UCSD-AML1 (cell line): ENCODE measurements at regions not wholly inside any gene's neighbourhood (a gene's known extent, or its start where the extent isn't known, plus 50 kb on each side); places are given as distances from the start of the nearest gene placed in this dataset.

Experiments
- DNase-seq: peaks from one replicate; lab custom pipeline; 2025; ENCODE audit not compliant: unreplicated experiment; lab: John Stamatoyannopoulos, UW

- DNase-seq: no peak
These were observed 163.6 kb downstream of the BRMS1L start for GRCh38 chr14:35989736-35990135.

DNA sequence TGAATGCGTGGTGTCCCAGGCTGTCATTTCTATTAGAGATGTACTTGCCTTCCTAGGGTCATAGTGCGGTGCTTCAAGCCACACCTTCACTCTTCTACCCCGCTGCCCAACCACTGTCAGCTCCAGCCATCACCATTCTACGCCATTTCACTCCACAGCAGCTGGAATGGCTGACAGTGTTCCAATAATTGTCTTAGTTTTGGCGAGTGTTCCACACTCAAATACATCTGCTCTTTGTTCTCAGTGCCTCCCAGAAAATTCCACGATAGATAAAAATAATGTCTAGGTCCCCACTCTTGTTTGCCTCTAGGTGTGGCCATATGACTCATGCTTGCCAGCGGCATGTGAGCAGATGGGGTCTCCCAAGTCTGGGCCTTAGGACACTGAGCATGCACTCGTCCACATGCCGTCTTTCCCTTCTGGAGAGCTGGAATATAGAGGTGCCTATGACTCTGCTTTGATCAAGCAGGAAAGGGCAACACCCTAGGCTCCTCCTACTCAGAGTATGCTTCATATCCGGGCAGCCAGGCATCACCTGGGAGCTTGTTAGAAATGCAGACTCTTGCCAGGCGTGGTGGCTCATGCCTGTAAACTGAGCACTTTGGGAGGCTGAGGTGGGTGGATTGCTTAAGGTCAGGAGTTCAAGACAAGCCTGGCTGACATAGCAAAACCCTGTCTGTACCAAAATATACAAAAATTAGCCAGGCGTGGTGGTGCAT, 163.0 kb downstream of the BRMS1L start:
- no peak for DNase-seq

DNA sequence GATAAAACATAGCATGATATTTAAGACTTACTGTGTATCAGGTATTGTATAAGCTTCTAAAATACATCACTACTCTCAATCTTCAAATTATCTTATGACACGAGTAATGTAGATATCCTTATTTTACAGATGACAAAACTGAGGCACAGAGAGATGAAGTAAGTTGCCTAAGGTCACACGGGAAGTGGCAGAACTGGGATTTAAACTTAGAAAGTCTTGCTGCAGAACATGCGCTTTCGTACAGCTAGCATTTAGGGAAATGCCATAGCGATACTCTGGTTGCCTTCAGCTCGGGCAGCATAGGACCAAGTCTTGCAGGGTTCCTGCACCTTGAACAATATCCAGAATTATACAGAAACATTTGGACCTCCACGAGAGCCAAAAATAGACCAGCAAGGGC, 162.4 kb downstream of the BRMS1L start:
- no peak for DNase-seq

- DNase-seq: no peak
These were observed 161.6 kb downstream of the BRMS1L start for GRCh38 chr14:35987731-35988130.

- DNase-seq: no peak
These were observed 160.1 kb downstream of the BRMS1L start for GRCh38 chr14:35986219-35986573.

- DNase-seq: no peak
These were observed 159.5 kb downstream of the BRMS1L start for GRCh38 chr14:35985474-35986218.

- DNase-seq: no peak
These were observed 153.4 kb downstream of the BRMS1L start for GRCh38 chr14:35979531-35979930.

DNA sequence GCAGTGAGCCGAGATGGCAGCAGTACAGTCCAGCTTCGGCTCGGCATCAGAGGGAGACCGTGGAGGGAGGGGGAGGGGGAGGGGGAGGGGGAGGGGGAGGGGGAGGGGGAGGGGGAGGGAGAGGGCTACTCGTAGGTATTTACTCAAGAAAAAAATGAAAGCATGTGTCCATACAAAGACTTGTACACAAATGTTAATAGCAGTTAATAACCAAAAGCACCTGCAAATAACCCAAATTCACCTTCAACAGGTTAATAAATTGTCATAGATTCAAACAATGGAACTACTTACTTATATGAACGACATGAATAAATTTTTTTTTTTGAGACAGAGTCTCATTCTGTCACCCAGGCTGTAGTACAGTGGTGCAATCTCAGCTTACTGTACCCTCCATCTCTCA, 152.4 kb downstream of the BRMS1L start:
- no peak for DNase-seq

- DNase-seq: no peak
These were observed 149.7 kb downstream of the BRMS1L start for GRCh38 chr14:35975814-35976213.

DNA sequence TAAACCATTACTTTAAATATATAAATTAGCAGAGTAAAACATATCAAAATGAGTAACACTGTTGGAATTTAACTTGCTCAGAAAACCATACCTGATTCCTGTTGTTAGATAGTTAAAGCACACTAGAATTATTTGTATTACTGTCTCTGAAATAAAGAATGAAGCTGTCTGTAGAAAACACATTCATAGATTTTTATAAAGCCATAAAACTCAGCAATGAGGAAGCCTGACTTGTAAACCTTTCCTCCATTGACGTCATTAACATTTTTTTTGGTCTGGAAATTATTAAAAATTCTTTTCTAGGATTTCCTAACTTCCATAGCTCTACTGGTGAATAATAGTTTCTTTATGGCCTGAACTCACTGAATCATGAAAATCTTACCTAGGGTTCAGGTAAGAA, 147.6 kb downstream of the BRMS1L start:
- no peak for DNase-seq

- no peak for DNase-seq
These were observed 146.0 kb downstream of the BRMS1L start for GRCh38 chr14:35971965-35972630.

DNA sequence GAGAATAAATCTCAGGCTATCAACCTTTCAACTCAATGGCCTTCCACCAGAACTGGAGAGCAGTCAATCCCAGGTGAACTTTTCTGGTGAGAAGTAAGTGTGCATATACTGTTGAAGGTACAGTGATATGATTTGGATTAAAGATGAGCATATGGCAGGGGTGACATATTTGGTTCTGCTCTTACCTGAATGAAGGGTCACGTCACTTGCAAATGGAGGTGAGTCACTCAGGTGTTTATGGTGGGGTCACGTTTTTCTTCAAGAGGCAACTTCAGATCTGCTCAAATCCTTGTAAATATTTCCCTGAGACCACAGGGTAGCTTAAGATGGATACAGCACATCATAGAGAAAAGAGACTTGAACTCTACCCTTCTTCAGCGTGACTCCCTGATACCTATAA, 143.2 kb downstream of the BRMS1L start:
- DNase-seq: no peak

DNA sequence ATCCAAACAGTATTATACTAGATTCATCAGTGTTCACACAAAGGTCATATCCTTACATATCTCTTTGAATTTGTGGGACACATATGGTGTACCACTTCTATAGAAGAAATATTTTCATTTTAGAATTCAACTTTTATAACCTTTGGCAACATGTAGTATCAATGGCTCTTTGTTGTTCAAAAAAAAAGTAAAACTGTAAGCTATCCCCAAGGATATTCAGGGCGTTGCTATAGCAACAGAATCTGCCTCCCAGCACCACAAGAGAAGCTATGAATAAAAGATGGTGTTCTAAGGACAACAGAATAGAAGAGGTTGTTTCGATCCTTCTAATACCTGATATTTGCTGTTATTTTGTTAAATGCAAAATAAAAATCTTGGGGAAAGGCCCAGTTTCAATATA, 139.3 kb downstream of the BRMS1L start:
- no peak for DNase-seq

- no peak for DNase-seq
These were observed 138.7 kb downstream of the BRMS1L start for GRCh38 chr14:35964697-35965286.

DNA sequence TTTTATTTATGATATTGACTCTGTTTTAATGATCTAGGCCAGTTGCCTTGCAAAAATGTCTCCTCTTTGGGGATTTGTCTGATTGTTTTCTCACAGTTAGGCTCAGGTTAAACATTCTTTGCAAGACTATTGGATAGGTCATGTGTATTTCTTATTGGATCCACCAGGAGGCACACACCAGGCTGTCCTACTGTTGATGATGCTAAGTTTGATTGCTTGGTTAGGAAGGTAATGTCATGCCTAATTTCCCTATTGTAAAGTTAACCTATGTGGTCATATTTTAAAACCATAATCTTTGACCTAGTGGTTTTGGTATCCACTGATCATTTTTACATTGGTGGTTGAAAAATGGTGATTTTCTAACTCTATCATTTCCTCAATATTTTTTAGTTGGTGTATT, 137.1 kb downstream of the BRMS1L start:
- no peak for DNase-seq

GRCh38 chr14:35961697-35962274, 135.6 kb downstream of the BRMS1L start:
- no peak for DNase-seq

- no peak for DNase-seq
These were observed 133.7 kb downstream of the BRMS1L start for GRCh38 chr14:35959835-35960234.

DNA sequence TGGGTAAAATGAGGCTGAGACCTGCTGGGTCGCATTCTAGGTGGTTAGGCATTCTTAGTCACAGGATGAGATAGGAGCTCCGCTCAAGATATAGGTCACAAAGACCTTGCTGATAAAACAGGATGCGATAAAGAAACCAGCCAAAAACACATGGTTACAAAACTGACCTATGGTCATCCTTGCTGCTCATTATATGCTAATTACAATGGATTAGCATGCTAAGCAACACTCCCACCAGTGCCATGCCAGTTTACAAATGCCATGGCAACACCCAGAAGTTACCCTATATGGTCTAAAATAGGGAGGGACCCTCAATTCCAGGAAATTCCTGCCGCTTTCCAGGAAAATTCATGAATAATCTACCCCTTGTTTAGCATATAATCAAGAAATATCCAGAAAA, 132.4 kb downstream of the BRMS1L start:
- DNase-seq: no peak

DNA sequence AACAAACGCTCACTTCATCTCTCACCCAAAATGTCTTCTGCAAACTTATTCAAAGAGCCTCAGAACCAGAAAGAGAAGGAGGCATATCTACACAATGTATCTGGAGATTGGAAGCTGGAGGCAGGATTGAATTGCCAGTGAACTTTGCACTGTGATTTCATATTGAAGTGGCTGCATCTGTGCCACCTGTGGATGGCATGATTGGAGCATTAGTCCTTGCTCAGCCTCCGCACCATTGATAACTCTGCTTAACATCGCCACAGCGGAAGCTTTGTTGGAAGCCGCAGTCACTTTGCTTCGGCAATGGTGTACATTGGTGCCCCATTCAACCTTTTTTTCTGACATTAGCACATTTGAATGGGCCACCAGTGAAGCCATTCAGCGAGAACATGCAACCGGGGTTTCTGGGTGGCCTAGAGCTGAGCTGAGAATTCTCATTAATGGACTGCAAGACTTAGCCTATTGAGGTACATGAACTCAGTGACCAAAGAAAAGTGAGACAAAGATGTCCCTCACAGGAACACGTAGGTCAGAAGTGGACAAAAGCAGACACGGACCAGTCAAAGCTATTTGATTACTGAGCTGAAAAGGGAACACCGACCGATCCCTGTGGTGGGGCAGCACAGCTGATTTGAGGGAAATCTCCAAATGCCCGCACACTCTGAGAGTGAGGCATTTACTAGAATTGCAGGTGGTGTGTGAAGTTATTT, 130.4 kb downstream of the BRMS1L start:
- DNase-seq: no peak

DNA sequence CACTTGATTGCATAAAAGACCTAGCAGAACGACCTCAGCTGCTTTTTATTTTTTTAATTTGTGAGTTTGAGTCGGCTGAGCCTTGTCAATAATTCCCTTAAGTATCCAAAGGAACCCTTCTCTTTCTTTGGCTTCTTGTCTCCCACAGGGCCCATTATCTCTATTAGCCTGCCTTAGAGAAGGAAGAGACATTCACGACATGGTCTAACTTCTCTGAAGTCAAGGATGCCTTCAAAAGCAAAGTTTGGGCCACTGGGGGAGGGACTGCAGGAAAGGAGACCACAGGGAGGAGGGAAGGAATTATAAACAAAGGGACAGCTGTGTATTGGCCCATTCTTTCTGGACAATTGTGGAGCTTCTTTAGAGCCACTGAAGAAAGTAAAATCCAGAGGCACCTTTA, 126.4 kb downstream of the BRMS1L start:
- no peak for DNase-seq
